ENCODE measurements at regions not wholly inside any gene's neighbourhood (a gene's known extent, or its start where the extent isn't known, plus 50 kb on each side); places are given as distances from the start of the nearest gene placed in this dataset.

DNA sequence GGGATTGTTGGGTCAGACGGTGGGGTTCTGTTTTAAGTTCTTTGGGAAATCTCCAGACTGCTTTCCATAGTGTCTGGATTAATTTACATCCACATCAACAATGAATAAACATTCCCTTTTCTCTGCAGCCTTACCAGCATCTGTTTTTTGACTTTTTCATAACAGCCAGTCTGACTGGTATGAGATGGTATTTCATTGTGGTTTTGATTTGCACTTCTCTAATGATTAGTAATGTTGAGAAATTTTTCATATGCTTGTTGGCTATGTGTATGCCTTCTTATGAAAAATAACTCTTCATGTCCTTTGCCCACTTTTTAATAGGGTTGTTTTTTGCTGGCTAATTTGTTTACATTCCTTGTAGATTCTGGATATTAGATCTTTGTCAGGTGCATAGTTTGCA, 140.8 kb upstream of the CNTN1 start:
- no peak overlapping the region for H3K27ac ChIP-seq (ENCODE audit: insufficient read depth, low read length)
- no peak overlapping the region for H3K4me2 ChIP-seq (ENCODE audit: extremely low read depth, insufficient read depth, low read length)
- no peaks in the 10 kb centered on the region for H3K4me1 ChIP-seq (ENCODE audit: control insufficient read depth, extremely low read depth, insufficient read depth, low read length)
- no peaks in the 10 kb centered on the region for H3K27me3 ChIP-seq (ENCODE audit: control insufficient read depth, insufficient read depth, low read length)
- no peaks in the 10 kb centered on the region for H3K79me2 ChIP-seq (ENCODE audit: control insufficient read depth, insufficient read depth, low read length)
- H3K9ac ChIP-seq (ENCODE audit: insufficient read depth, low read length) = no peak overlapping the region
- no peaks in the 10 kb centered on the region for H4K20me1 ChIP-seq (ENCODE audit: control insufficient read depth, extremely low read depth, insufficient read depth, low read length)
- DNase-seq (ENCODE audit: low read depth in 2 of 2) = no peak
- H3K9me3 ChIP-seq (ENCODE audit: control insufficient read depth, insufficient read depth, low read depth, low read length) = no peaks in the 10 kb centered on the region
- no peak overlapping the region for H2AFZ ChIP-seq (ENCODE audit: low read length)
- no peak overlapping the region for H3K4me3 ChIP-seq (replicated peaks in 1 of 4; ENCODE audit: control extremely low read depth in 1 of 4, insufficient read depth in 1 of 4, low read depth in 3 of 4, low read length in 4 of 4)
- TF ChIP-seq, protein P1, sequence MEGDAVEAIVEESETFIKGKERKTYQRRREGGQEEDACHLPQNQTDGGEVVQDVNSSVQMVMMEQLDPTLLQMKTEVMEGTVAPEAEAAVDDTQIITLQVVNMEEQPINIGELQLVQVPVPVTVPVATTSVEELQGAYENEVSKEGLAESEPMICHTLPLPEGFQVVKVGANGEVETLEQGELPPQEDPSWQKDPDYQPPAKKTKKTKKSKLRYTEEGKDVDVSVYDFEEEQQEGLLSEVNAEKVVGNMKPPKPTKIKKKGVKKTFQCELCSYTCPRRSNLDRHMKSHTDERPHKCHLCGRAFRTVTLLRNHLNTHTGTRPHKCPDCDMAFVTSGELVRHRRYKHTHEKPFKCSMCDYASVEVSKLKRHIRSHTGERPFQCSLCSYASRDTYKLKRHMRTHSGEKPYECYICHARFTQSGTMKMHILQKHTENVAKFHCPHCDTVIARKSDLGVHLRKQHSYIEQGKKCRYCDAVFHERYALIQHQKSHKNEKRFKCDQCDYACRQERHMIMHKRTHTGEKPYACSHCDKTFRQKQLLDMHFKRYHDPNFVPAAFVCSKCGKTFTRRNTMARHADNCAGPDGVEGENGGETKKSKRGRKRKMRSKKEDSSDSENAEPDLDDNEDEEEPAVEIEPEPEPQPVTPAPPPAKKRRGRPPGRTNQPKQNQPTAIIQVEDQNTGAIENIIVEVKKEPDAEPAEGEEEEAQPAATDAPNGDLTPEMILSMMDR (conservative IDR thresholded peaks at IDR 0.05 in 1 of 2, IDR thresholded peaks at IDR 0.05 in 1 of 2; ENCODE audit: low read depth in 1 of 2, low read length in 2 of 2) = no peak
- no peak for TF ChIP-seq EZH2 (IDR thresholded peaks at IDR 0.05; ENCODE audit: low read length, missing control alignments)
- no peaks in the 10 kb centered on the region for H3K36me3 ChIP-seq (ENCODE audit: control insufficient read depth, insufficient read depth, low read length)

DNA sequence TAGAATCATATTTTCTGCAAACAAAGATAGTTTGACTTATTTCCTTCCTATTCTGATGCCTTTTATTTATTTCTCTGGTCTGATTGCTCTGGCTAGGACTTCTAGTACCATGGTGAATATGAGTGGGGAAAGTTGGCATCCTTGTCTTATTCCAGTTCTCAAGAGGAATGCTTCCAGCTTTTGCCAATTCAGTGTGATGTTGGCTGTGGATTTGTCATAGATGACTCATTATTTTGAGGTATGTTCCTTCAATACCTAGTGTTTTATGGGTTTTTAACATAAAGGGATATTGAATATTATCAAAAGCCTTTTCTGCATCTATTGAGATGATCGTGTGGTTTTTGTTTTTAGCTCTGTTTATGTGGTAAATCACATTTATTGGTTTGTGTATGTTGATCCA, 139.4 kb upstream of the CNTN1 start:
- H3K27me3 ChIP-seq (ENCODE audit: control insufficient read depth, insufficient read depth, low read length) = no peaks in the 10 kb centered on the region
- H3K4me1 ChIP-seq (ENCODE audit: control insufficient read depth, extremely low read depth, insufficient read depth, low read length) = no peaks in the 10 kb centered on the region
- H4K20me1 ChIP-seq (ENCODE audit: control insufficient read depth, extremely low read depth, insufficient read depth, low read length) = no peaks in the 10 kb centered on the region
- H3K9me3 ChIP-seq (ENCODE audit: control insufficient read depth, insufficient read depth, low read depth, low read length) = no peaks in the 10 kb centered on the region
- H3K27ac ChIP-seq (ENCODE audit: insufficient read depth, low read length) = no peak overlapping the region
- H3K9ac ChIP-seq (ENCODE audit: insufficient read depth, low read length) = no peak overlapping the region
- TF ChIP-seq, protein P1 (conservative IDR thresholded peaks at IDR 0.05 in 1 of 2, IDR thresholded peaks at IDR 0.05 in 1 of 2; ENCODE audit: low read depth in 1 of 2, low read length in 2 of 2) = no peak
- TF ChIP-seq EZH2 (IDR thresholded peaks at IDR 0.05; ENCODE audit: low read length, missing control alignments) = no peak
- DNase-seq (ENCODE audit: low read depth in 2 of 2) = peak in 1 of 2 donors; percentile 0
- no peak overlapping the region for H3K4me2 ChIP-seq (ENCODE audit: extremely low read depth, insufficient read depth, low read length)
- H3K79me2 ChIP-seq (ENCODE audit: control insufficient read depth, insufficient read depth, low read length) = no peaks in the 10 kb centered on the region
- H2AFZ ChIP-seq (ENCODE audit: low read length) = no peak overlapping the region
- no peaks in the 10 kb centered on the region for H3K36me3 ChIP-seq (ENCODE audit: control insufficient read depth, insufficient read depth, low read length)
- H3K4me3 ChIP-seq (replicated peaks in 1 of 4; ENCODE audit: control extremely low read depth in 1 of 4, insufficient read depth in 1 of 4, low read depth in 3 of 4, low read length in 4 of 4) = no peak overlapping the region

DNA sequence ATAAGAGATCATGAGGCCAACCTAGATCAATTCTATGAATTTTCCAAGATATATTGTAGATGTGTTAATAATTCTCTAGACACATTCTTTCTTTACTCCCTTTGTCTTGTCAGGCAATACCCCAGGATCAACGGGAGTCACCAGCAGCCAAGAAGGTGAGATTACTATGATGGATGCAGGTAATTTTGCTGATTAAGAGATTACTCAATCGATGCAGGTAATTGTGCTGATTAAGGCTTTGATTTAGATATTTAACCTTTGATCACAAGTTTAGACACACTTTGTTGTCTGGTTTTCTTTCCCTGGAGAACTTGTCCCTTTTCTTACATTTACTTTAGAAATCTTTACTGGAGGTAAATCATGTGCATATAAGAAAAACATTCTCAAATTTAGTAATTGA, 134.3 kb upstream of the CNTN1 start:
- no peaks in the 10 kb centered on the region for H4K20me1 ChIP-seq (ENCODE audit: control insufficient read depth, extremely low read depth, insufficient read depth, low read length)
- no peak overlapping the region for H2AFZ ChIP-seq (ENCODE audit: low read length)
- no peaks in the 10 kb centered on the region for H3K36me3 ChIP-seq (ENCODE audit: control insufficient read depth, insufficient read depth, low read length)
- H3K27ac ChIP-seq (ENCODE audit: insufficient read depth, low read length) = no peak overlapping the region
- no peak for DNase-seq (ENCODE audit: low read depth in 2 of 2)
- no peak overlapping the region for H3K9ac ChIP-seq (ENCODE audit: insufficient read depth, low read length)
- no peak overlapping the region for H3K4me2 ChIP-seq (ENCODE audit: extremely low read depth, insufficient read depth, low read length)
- TF ChIP-seq, protein P1 (conservative IDR thresholded peaks at IDR 0.05 in 1 of 2, IDR thresholded peaks at IDR 0.05 in 1 of 2; ENCODE audit: low read depth in 1 of 2, low read length in 2 of 2) = no peak
- no peak for TF ChIP-seq EZH2 (IDR thresholded peaks at IDR 0.05; ENCODE audit: low read length, missing control alignments)
- H3K4me3 ChIP-seq (replicated peaks in 1 of 4; ENCODE audit: control extremely low read depth in 1 of 4, insufficient read depth in 1 of 4, low read depth in 3 of 4, low read length in 4 of 4) = no peak overlapping the region
- H3K79me2 ChIP-seq (ENCODE audit: control insufficient read depth, insufficient read depth, low read length) = no peaks in the 10 kb centered on the region
- no peaks in the 10 kb centered on the region for H3K9me3 ChIP-seq (ENCODE audit: control insufficient read depth, insufficient read depth, low read depth, low read length)
- H3K4me1 ChIP-seq (ENCODE audit: control insufficient read depth, extremely low read depth, insufficient read depth, low read length) = no peaks in the 10 kb centered on the region
- no peaks in the 10 kb centered on the region for H3K27me3 ChIP-seq (ENCODE audit: control insufficient read depth, insufficient read depth, low read length)
